Progenitor cell of endocrine pancreas (in vitro differentiated cells): ENCODE measurements at regions not wholly inside any gene's neighbourhood (a gene's known extent, or its start where the extent isn't known, plus 50 kb on each side); places are given as distances from the start of the nearest gene placed in this dataset.
"Not testable (repeated sequence)": the region's sequence is repeated elsewhere in the genome, so short reads cannot be mapped to it uniquely, and the experiment has no call there.

Experiments used
- DNase-seq: peaks from one replicate; pipeline ENCODE4 v3.0.0; 2021; ENCODE audit warnings: low spot score; ENCODE audit not compliant: unreplicated experiment
- H3K27ac Mint-ChIP-seq: 2 replicates; pipeline ENCODE4 v1.8.0; 2021; ENCODE audit warnings: mild to moderate bottlenecking, moderate library complexity, mixed read lengths
- H3K27me3 Mint-ChIP-seq: 2 replicates; pipeline ENCODE4 v1.8.0; 2021; ENCODE audit warnings: mixed read lengths
- H3K36me3 Mint-ChIP-seq: 2 replicates; pipeline ENCODE4 v1.8.0; 2022; ENCODE audit warnings: mixed read lengths; ENCODE audit not compliant: insufficient read depth
- H3K4me1 Mint-ChIP-seq: 2 replicates; pipeline ENCODE4 v1.8.0; 2021; ENCODE audit warnings: low read depth, mixed read lengths
- H3K4me3 Mint-ChIP-seq: 2 replicates; pipeline ENCODE4 v1.8.0; 2021; ENCODE audit warnings: low read depth, mild to moderate bottlenecking, moderate library complexity, mixed read lengths
- H3K9me3 Mint-ChIP-seq: 2 replicates; pipeline ENCODE4 v1.8.0; 2021; ENCODE audit warnings: low read depth, mixed read lengths
- TF ChIP-seq, protein P1 (sequence below): fragments of 200-600 bp; sonication (generic); IDR thresholded peaks from one replicate; pipeline ENCODE4 v1.5.0; 2021; ENCODE audit warnings: antibody characterized with exemption, mild to moderate bottlenecking; ENCODE audit not compliant: unreplicated experiment

DNA sequence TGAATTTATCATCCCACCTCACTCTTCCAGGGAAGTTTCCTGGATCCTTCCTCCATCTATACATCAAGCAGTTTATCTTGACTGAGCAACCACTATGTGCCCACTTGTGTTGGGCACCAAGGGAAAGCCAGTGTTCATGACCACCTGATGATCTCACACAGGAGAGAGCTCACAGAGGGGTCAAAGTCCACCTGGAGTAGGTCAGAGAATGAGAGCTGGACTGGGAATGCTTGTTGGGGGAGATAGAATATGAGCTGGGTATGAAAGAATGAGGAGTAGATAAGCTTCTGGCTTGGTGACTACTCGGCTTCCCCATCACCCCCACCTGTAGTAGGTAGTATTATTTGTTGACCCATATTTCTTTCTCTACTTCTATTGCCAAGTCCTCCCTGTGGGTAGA, 72.2 kb upstream of the CYRIA start:
- H3K4me3 Mint-ChIP-seq, result no peak overlapping the region
- DNase-seq, result no peak
- TF ChIP-seq, protein P1, sequence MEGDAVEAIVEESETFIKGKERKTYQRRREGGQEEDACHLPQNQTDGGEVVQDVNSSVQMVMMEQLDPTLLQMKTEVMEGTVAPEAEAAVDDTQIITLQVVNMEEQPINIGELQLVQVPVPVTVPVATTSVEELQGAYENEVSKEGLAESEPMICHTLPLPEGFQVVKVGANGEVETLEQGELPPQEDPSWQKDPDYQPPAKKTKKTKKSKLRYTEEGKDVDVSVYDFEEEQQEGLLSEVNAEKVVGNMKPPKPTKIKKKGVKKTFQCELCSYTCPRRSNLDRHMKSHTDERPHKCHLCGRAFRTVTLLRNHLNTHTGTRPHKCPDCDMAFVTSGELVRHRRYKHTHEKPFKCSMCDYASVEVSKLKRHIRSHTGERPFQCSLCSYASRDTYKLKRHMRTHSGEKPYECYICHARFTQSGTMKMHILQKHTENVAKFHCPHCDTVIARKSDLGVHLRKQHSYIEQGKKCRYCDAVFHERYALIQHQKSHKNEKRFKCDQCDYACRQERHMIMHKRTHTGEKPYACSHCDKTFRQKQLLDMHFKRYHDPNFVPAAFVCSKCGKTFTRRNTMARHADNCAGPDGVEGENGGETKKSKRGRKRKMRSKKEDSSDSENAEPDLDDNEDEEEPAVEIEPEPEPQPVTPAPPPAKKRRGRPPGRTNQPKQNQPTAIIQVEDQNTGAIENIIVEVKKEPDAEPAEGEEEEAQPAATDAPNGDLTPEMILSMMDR, result no peak
- no peaks in the 10 kb centered on the region for H3K36me3 Mint-ChIP-seq
- H3K9me3 Mint-ChIP-seq, result no peaks in the 10 kb centered on the region
- H3K4me1 Mint-ChIP-seq, result peaks cover 3% of the 10 kb centered on the region
- H3K27me3 Mint-ChIP-seq, result peaks cover 6% of the 10 kb centered on the region
- H3K27ac Mint-ChIP-seq, result no peak overlapping the region

DNA sequence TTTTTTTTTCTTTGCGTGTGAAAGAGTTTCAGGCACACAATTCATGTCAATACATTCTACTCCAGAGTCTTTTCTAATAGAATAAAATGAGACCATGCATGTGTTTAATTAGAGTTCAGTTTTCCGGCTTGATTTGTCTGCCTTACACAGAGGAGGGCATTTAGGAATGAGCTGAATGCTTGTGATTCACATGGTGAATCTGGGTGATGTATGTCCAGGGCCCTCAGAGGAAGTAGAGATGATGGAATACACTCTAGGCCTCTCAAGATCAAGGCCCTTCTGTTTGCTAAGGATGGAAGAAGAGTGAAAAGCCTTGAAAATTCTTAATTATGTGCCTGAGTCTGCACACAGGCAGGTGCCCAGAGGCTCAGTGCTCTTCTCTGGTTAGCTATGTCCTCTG, 71.0 kb upstream of the CYRIA start:
- Mint-ChIP-seq H3K27ac (no peak overlapping the region), H3K36me3 (no peaks in the 10 kb centered on the region), H3K4me3 (no peak overlapping the region), H3K4me1 (peaks cover 3% of the 10 kb centered on the region), H3K27me3 (peaks cover 6% of the 10 kb centered on the region), H3K9me3 (no peaks in the 10 kb centered on the region)
- no peak for DNase-seq
- TF ChIP-seq, protein P1, result no peak

DNA sequence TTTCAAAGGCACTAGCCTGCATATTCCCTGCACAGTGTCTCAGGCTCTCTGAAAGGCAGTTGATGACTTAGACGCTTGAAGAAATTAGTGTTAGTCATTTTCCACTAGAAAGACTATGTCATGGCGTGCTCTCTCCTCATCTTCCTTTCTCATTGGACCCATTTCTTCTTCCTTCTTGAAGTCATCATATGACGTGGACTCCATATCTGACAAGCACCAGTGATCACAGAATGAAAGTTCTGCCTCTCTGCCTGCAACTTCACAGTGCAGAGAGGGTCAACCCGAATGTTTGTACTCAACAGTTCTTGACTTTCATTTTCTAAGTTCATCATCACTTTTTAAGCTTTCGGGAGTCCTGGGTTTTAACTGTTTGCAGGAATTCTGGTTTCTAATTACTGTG, 63.7 kb upstream of the CYRIA start:
- H3K4me1 Mint-ChIP-seq, result no peaks in the 10 kb centered on the region

DNA sequence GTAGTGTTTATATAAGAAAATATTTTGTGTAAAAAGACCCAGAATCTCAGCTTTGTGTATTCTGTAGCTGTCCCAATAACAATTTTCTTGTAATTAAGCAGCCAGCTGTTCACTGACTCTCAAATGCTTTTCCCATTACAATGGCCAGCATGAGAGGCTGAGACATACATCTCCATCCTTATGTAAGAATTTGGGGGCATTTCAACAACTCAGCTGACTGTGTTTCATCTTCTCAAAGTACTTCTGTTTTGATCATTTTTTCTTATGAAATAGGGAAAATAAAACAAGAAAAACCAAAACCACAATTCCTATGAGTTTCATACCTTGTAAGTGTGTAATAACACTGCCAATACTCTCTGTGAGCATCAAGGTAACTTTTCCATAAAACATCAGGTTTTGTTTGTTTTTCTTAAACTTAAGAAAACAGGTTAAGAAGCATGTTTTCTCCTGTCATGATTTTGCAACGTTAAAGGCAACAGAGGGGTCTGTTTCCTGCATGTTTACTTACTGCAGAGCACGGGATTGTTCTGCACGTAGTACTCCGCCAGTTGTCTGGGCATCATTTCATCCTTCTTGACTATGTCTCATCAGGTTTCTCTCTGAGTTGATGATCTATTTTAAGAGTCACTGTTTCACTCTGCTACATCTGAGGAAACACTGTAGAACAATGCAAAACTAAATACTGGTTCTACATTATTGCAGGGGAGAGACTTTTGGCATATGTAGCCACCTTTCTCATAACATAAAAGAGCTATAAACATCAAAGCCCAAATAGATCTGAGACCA, 62.9 kb upstream of the CYRIA start:
- Mint-ChIP-seq H3K4me1 (no peaks in the 10 kb centered on the region), H3K27ac (no peak overlapping the region), H3K4me3 (no peak overlapping the region), H3K27me3 (peaks cover 14% of the 10 kb centered on the region), H3K9me3 (no peaks in the 10 kb centered on the region), H3K36me3 (no peaks in the 10 kb centered on the region)
- TF ChIP-seq, protein P1, result no peak
- DNase-seq, result no peak

More for the DNA sequence above, 63.7 kb upstream of the CYRIA start:
- no peaks in the 10 kb centered on the region for H3K36me3 Mint-ChIP-seq
- no peak for DNase-seq
- H3K27ac Mint-ChIP-seq, result no peak overlapping the region
- H3K27me3 Mint-ChIP-seq, result peaks cover 9% of the 10 kb centered on the region
- H3K9me3 Mint-ChIP-seq, result no peaks in the 10 kb centered on the region
- TF ChIP-seq, protein P1, result no peak
- no peak overlapping the region for H3K4me3 Mint-ChIP-seq

DNA sequence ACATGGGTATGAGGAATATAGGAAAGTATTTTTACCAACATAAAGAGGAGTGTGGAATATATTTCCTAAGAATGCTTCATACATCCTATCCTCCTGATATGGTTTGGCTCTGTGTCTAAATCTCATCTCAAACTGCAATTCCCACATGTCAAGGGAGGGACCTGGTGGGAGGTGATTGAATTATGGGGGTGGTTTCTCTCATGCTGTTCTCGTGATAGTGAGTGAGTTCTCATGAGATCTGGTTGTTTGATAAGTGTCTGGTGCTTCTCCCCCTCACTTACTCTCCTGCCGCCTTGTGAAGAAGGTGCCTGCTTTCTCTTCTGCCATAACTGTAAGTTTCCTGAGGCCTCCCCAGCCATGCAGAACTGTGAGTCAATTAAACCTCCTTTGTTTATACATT, 62.2 kb upstream of the CYRIA start:
- DNase-seq, H3K9me3 Mint-ChIP-seq, H3K4me3 Mint-ChIP-seq, H3K36me3 Mint-ChIP-seq, H3K27ac Mint-ChIP-seq, H3K4me1 Mint-ChIP-seq: not testable (repeated sequence)
- H3K27me3 Mint-ChIP-seq, result peaks cover 14% of the 10 kb centered on the region

DNA sequence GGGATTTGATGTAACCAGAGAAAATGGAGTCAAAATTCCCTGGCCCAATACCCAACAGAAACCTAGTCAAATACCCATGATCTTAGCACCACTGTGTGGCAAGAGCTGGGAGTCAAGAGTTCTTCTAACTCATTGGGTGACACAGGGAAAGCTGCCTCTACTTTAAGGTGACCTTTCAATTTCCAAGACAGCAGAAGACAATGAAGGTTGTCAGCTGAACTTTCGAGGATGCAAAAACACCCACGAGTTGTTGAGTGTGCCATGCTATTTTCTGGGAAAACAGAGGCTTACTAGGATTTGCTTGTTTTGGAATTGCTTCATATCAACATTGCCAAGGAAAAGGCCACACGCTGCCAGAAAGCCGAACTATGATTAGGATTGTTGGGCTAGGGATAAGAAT, 61.6 kb upstream of the CYRIA start:
- Mint-ChIP-seq H3K27me3 (peaks cover 14% of the 10 kb centered on the region), H3K36me3 (no peaks in the 10 kb centered on the region), H3K4me1 (no peaks in the 10 kb centered on the region), H3K9me3 (no peaks in the 10 kb centered on the region), H3K4me3 (no peak overlapping the region), H3K27ac (no peak overlapping the region)
- TF ChIP-seq, protein P1, result no peak
- DNase-seq, result no peak
